Activated CD4-positive, alpha-beta T cell treated with anti-CD3 and anti-CD28 coated beads, Interleukin-2, amount 50 U/mL, for 1 hour (primary cell): ENCODE measurements at regions not wholly inside any gene's neighbourhood (a gene's known extent, or its start where the extent isn't known, plus 50 kb on each side); places are given as distances from the start of the nearest gene placed in this dataset.
"Not testable (repeated sequence)": the region's sequence is repeated elsewhere in the genome, so short reads cannot be mapped to it uniquely, and the experiment has no call there.

ENCODE experiments used
- DNase-seq: peaks from one replicate; pipeline ENCODE4 v3.0.0-alpha.2; 2020

GRCh38 chr21:32941263-32941662, 84.5 kb upstream of the OLIG2 start:
- no peak for DNase-seq

- DNase-seq: no peak
These were observed 79.1 kb upstream of the OLIG2 start for GRCh38 chr21:32946654-32947053.

- no peak for DNase-seq
These were observed 78.0 kb upstream of the OLIG2 start for GRCh38 chr21:32947736-32948135.

GRCh38 chr21:32949701-32950100, 76.0 kb upstream of the OLIG2 start:
- DNase-seq: no peak

- no peak for DNase-seq
These were observed 74.7 kb upstream of the OLIG2 start for GRCh38 chr21:32951041-32951440.

GRCh38 chr21:32954353-32954752, 71.4 kb upstream of the OLIG2 start:
- no peak for DNase-seq

GRCh38 chr21:32955311-32956060, 70.2 kb upstream of the OLIG2 start:
- no peak for DNase-seq

- no peak for DNase-seq
These were observed 69.6 kb upstream of the OLIG2 start for GRCh38 chr21:32956061-32956656.

GRCh38 chr21:32957545-32957944, 68.2 kb upstream of the OLIG2 start:
- DNase-seq: no peak

- DNase-seq: no peak
These were observed 67.3 kb upstream of the OLIG2 start for GRCh38 chr21:32958288-32959002.

- DNase-seq: no peak
These were observed 63.5 kb upstream of the OLIG2 start for GRCh38 chr21:32962268-32962667.

GRCh38 chr21:32965129-32965680, 60.5 kb upstream of the OLIG2 start:
- no peak for DNase-seq

- no peak for DNase-seq
These were observed 59.6 kb upstream of the OLIG2 start for GRCh38 chr21:32966120-32966519.

- DNase-seq: not testable (repeated sequence)
These were observed 57.6 kb upstream of the OLIG2 start for GRCh38 chr21:32968103-32968502.

- DNase-seq: no peak
These were observed 51.1 kb upstream of the OLIG2 start for GRCh38 chr21:32974653-32975052.

- DNase-seq: no peak
These were observed 49.8 kb upstream of the OLIG2 start for GRCh38 chr21:32975811-32976431.
